ENCODE measurements at regions not wholly inside any gene's neighbourhood (a gene's known extent, or its start where the extent isn't known, plus 50 kb on each side); places are given as distances from the start of the nearest gene placed in this dataset.
A peak's percentile ranks its signal among the peaks of the same experiment; 100 is the strongest.

DNA sequence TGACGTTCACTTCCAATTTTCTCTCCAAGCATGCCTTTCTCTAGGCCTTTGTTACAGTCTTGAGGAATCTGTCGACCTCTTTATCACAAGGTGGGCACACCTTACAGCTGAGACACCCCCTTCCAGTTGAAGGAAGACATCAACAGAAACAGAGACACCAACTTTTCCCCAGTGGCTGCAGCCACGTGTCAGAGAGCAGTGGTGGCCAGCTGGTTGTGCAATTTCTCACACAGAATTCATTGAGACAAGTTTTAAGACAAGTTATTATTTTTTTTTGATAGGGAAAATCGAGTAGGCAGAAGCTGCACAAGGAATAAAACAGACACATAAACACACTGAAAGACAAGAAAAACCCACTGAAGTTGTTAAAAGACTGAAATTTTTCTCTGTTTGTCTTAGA is 436.7 kb upstream of the MDFIC2 start:
- no peak for TF ChIP-seq CTCF (IDR thresholded peaks at IDR 0.05; ENCODE audit: insufficient read depth, low read length, severe bottlenecking)
- DNase-seq (ENCODE audit: low read depth) (no peak), FAIRE-seq (no peak)
- H3K27me3 ChIP-seq (ENCODE audit: control insufficient read depth, insufficient read depth, low read length), result no peaks in the 10 kb centered on the region
- H3K4me3 ChIP-seq (ENCODE audit: low read depth, low read length), result no peak overlapping the region
- no peaks in the 10 kb centered on the region for H3K36me3 ChIP-seq (ENCODE audit: control insufficient read depth, insufficient read depth, low read length)

DNA sequence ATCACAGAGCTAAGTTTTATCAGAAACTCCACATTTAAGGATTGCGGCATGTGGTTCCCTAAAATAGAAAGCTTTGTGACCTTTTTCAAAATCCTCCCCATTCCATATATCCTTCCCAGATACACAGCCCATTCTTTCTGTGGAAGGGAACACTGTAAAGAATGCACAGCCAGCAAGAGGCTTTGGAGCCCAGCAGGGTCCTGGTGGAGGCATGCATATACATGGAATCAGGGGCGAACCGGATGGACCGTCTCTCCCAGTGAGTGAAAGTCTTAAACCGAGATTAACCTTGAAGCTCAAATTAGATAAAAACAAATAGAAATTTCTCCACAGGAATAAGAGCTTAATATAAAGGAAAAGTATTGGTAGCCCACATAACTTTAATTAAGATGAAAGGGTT is 436.2 kb upstream of the MDFIC2 start:
- DNase-seq (ENCODE audit: low read depth) (no peak), FAIRE-seq (no peak)
- H3K36me3 ChIP-seq (ENCODE audit: control insufficient read depth, insufficient read depth, low read length), result no peaks in the 10 kb centered on the region
- TF ChIP-seq CTCF (IDR thresholded peaks at IDR 0.05; ENCODE audit: insufficient read depth, low read length, severe bottlenecking), result no peak
- H3K27me3 ChIP-seq (ENCODE audit: control insufficient read depth, insufficient read depth, low read length), result no peaks in the 10 kb centered on the region
- no peak overlapping the region for H3K4me3 ChIP-seq (ENCODE audit: low read depth, low read length)

DNA sequence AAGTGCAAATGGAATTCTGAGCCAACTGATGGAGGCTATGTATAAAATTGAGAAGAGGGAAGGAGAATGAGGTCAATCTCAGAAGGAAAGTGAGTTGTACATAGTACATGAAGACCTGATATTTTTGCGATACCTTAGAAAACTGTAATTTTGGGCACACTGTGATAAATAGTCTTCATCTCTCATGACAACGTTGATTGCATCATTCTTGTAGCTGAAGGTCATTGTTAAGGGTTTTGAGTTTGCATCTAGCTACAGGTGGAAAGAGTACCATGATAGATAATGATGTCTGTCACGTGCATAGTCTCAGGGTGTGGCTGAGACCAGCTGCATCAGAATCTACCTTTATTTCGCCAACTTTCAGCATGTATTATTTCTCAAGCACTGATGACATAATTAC is 435.4 kb upstream of the MDFIC2 start:
- Histone ChIP-seq H3K4me3 (ENCODE audit: low read depth, low read length) (no peak overlapping the region), H3K27me3 (ENCODE audit: control insufficient read depth, insufficient read depth, low read length) (no peaks in the 10 kb centered on the region), H3K36me3 (ENCODE audit: control insufficient read depth, insufficient read depth, low read length) (no peaks in the 10 kb centered on the region)
- no peak for FAIRE-seq
- no peak for TF ChIP-seq CTCF (IDR thresholded peaks at IDR 0.05; ENCODE audit: insufficient read depth, low read length, severe bottlenecking)
- DNase-seq (ENCODE audit: low read depth), result no peak

GRCh38 chr3:70744536-70744935 is 432.1 kb upstream of the MDFIC2 start:
- FAIRE-seq (no peak), DNase-seq (ENCODE audit: low read depth) (no peak)
- no peak for TF ChIP-seq CTCF (IDR thresholded peaks at IDR 0.05; ENCODE audit: insufficient read depth, low read length, severe bottlenecking)
- no peaks in the 10 kb centered on the region for H3K36me3 ChIP-seq (ENCODE audit: control insufficient read depth, insufficient read depth, low read length)
- no peaks in the 10 kb centered on the region for H3K27me3 ChIP-seq (ENCODE audit: control insufficient read depth, insufficient read depth, low read length)
- no peak overlapping the region for H3K4me3 ChIP-seq (ENCODE audit: low read depth, low read length)

DNA sequence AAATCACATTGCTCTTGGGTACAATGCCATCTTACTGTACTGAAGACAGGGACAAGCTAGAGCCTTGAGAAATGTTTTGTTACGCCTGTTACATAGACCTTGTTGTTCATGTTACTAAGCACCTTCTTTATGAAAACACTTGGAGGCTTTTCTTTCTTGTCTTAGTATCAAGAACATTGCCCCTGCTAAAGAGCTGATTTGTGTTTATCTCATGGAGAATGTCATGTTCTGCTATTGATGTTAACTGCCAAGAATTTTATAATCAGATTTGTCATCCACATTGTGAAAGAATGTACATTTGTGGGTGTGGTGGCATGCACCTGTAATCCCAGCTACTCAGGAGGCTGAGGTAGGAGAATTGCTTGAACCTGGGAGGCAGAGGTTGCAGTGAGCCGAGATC is 431.3 kb upstream of the MDFIC2 start:
- DNase-seq (ENCODE audit: low read depth) (peak; percentile 29), FAIRE-seq (no peak)
- Histone ChIP-seq H3K36me3 (ENCODE audit: control insufficient read depth, insufficient read depth, low read length) (no peaks in the 10 kb centered on the region), H3K27me3 (ENCODE audit: control insufficient read depth, insufficient read depth, low read length) (no peaks in the 10 kb centered on the region), H3K4me3 (ENCODE audit: low read depth, low read length) (no peak overlapping the region)
- no peak for TF ChIP-seq CTCF (IDR thresholded peaks at IDR 0.05; ENCODE audit: insufficient read depth, low read length, severe bottlenecking)

GRCh38 chr3:70742081-70742480 is 429.6 kb upstream of the MDFIC2 start:
- H3K27me3 ChIP-seq (ENCODE audit: control insufficient read depth, insufficient read depth, low read length), result no peaks in the 10 kb centered on the region
- H3K36me3 ChIP-seq (ENCODE audit: control insufficient read depth, insufficient read depth, low read length), result no peaks in the 10 kb centered on the region
- no peak for FAIRE-seq
- no peak for DNase-seq (ENCODE audit: low read depth)
- no peak for TF ChIP-seq CTCF (IDR thresholded peaks at IDR 0.05; ENCODE audit: insufficient read depth, low read length, severe bottlenecking)
- no peak overlapping the region for H3K4me3 ChIP-seq (ENCODE audit: low read depth, low read length)
